ENCODE measurements at regions not wholly inside any gene's neighbourhood (a gene's known extent, or its start where the extent isn't known, plus 50 kb on each side); places are given as distances from the start of the nearest gene placed in this dataset.

DNA sequence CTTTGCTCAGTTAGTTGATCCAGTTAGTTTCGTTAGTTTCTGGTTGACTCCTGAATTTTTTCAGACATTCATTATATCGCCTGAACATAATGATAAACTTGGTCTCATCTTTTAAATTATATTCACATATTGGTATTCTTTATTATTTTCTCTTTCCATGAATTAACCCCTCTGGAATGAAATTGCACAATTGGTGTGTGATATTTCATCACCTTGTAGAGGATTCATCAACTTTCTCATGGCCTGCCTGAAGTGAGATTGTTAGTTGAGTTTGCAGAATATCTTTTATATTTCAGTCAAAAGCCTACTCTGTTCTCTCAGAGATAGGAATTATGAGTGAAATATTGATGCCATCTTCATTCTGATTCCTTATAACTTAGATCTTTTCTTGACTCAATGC lies 1160.6 kb upstream of the AGA start:
- no peak overlapping the region for H3K56ac ChIP-seq (ENCODE audit: extremely low read depth, insufficient read depth, low read length)
- no TSS peak for BruUV-seq (replicated peaks)
- DNase-seq (no peak), ATAC-seq (ENCODE audit: low read depth) (no peak)
- H3K4me3 ChIP-seq (ENCODE audit: insufficient read depth, low read depth, low read length) = no peak overlapping the region
- no CpG with 5 or more reads among the region's 2 CpGs for WGBS, 2 experiments (ENCODE audit: extremely low coverage in 2 of 2, insufficient read length in 1 of 2)
- no peak overlapping the region for H2BK20ac ChIP-seq (ENCODE audit: low read depth, low read length)
- no peaks in the 10 kb centered on the region for H4K20me1 ChIP-seq (ENCODE audit: insufficient read depth, low read length)
- no peak overlapping the region for H3K9ac ChIP-seq (ENCODE audit: low read depth, low read length)
- no peaks in the 10 kb centered on the region for H3K27me3 ChIP-seq (ENCODE audit: control insufficient read depth, insufficient read depth, low read length)
- in situ Hi-C loops (cut with MboI; ENCODE audit: low sequenced_read_pairs) (no loop called here), intact Hi-C loops (cut with micrococcal nuclease) (no loop called here), dilution Hi-C loops (cut with HindIII; ENCODE audit: low sequenced_read_pairs, unreplicated experiment) (no loop called here)
- no peak overlapping the region for H2BK120ac ChIP-seq (ENCODE audit: low read depth, low read length)
- H2AFZ ChIP-seq (replicated peaks; ENCODE audit: low read length, poor library complexity) = no peak overlapping the region
- H3K4ac ChIP-seq (ENCODE audit: low read depth, low read length) = no peak overlapping the region
- no peak overlapping the region for H4K5ac ChIP-seq (ENCODE audit: low read depth, low read length)
- TF ChIP-seq CEBPB (IDR thresholded peaks at IDR 0.05; ENCODE audit: low read depth, low read length) = peak; percentile 63
- TF ChIP-seq, protein P1, sequence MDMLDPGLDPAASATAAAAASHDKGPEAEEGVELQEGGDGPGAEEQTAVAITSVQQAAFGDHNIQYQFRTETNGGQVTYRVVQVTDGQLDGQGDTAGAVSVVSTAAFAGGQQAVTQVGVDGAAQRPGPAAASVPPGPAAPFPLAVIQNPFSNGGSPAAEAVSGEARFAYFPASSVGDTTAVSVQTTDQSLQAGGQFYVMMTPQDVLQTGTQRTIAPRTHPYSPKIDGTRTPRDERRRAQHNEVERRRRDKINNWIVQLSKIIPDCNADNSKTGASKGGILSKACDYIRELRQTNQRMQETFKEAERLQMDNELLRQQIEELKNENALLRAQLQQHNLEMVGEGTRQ (IDR thresholded peaks at IDR 0.05; ENCODE audit: low read depth, low read length) = no peak
- no peak overlapping the region for H3K23ac ChIP-seq (ENCODE audit: low read depth, low read length)
- H3K79me1 ChIP-seq (ENCODE audit: low read depth in 1 of 2, low read length in 2 of 2) = no peaks in the 10 kb centered on the region
- no peak overlapping the region for H2BK5ac ChIP-seq (ENCODE audit: low read depth, low read length, poor library complexity, severe bottlenecking)
- no peaks in the 10 kb centered on the region for H3K9me1 ChIP-seq (ENCODE audit: insufficient read depth, low read length)
- no peak overlapping the region for H3K27ac ChIP-seq (ENCODE audit: insufficient read depth, low read length)
- peaks cover 3% of the 10 kb centered on the region; the same call in 1 of the 2 replicates for H3K9me3 ChIP-seq (ENCODE audit: control insufficient read depth, insufficient read depth, low read length)
- no peak overlapping the region for H4K8ac ChIP-seq (ENCODE audit: low read depth in 2 of 2, low read length in 2 of 2)
- no peak overlapping the region for H2AK5ac ChIP-seq (ENCODE audit: low read depth, low read length)
- POLR2A ChIA-PET (ENCODE audit: unreplicated experiment) = no interaction called here
- H3K14ac ChIP-seq (replicated peaks; ENCODE audit: low read depth, low read length) = no peak overlapping the region
- no peaks in the 10 kb centered on the region for H3K36me3 ChIP-seq (ENCODE audit: control insufficient read depth, insufficient read depth, low read length)
- H3K4me2 ChIP-seq (ENCODE audit: low read depth, low read length) = no peak overlapping the region
- H2AK9ac ChIP-seq (replicated peaks; ENCODE audit: low read depth, low read length, poor library complexity) = no peak overlapping the region
- no peak overlapping the region for H3K18ac ChIP-seq (ENCODE audit: low read depth, low read length)
- CTCF ChIA-PET = no interaction called here
- no peaks in the 10 kb centered on the region for H3K4me1 ChIP-seq (ENCODE audit: control insufficient read depth, insufficient read depth, low read length)
- no peak overlapping the region for H2BK15ac ChIP-seq (ENCODE audit: low read depth, low read length)
- no peak overlapping the region for H4K91ac ChIP-seq (ENCODE audit: insufficient read depth, low read depth, low read length)

Measured in IMR-90 (cell line).